B cell (primary cell): ENCODE measurements at regions not wholly inside any gene's neighbourhood (a gene's known extent, or its start where the extent isn't known, plus 50 kb on each side); places are given as distances from the start of the nearest gene placed in this dataset.

Source experiments
- ATAC-seq: fragments of 200-7000 bp; cut with Tn5 transposase; one replicate; pipeline ENCODE4 v1.10.0; 2021; ENCODE audit warnings: low read depth, mild to moderate bottlenecking, moderate number of reproducible peaks, moderate library complexity
- CTCF ChIA-PET: fragments of 350-600 bp; sonication (Branson Sonifier 250); formaldehyde crosslinking; loops from one replicate; lab custom pipeline; 2021; ENCODE audit warnings: antibody characterized with exemption, inconsistent platforms; lab: Charles Lee
- POLR2A ChIA-PET: fragments of 350-600 bp; sonication (Branson Sonifier 250); formaldehyde crosslinking; loops from one replicate; lab custom pipeline; 2021; ENCODE audit warnings: antibody characterized with exemption; lab: Charles Lee
- DNase-seq: peaks from one replicate; pipeline ENCODE4 v3.0.0; 2013
- H2AFZ ChIP-seq: 2 replicates; pipeline ENCODE4 v1.6.1; 2012; ENCODE audit warnings: mild to moderate bottlenecking, low read depth, low read length; ENCODE audit not compliant: insufficient read depth, poor library complexity, severe bottlenecking
- H3K27ac ChIP-seq, 2 donors: 1 replicate in 1 of 2; 2 replicates in 1 of 2; pipeline ENCODE4 v1.5.1; 2012 to 2013; ENCODE audit warnings: low read length in 2 of 2, mild to moderate bottlenecking in 2 of 2, moderate library complexity in 1 of 2
- H3K27me3 ChIP-seq, 4 experiments: fragments of 200-600 bp in 1 of 4; sonication (generic) in 1 of 4; replicated peaks in 1 of 4; 1 replicate in 2 of 4; 2 replicates in 2 of 4; pipeline versions ENCODE4 v1.6.1 to v1.7.0; 2013 to 2016; ENCODE audit warnings: low read length in 3 of 4, mild to moderate bottlenecking in 2 of 4, mixed read lengths in 1 of 4, moderate library complexity in 1 of 4; ENCODE audit not compliant: insufficient read depth in 4 of 4, control insufficient read depth in 3 of 4; ENCODE audit errors: control extremely low read depth in 1 of 4
- H3K36me3 ChIP-seq, 2 experiments: replicated peaks in 1 of 2; 1 replicate in 1 of 2; 2 replicates in 1 of 2; pipeline versions ENCODE4 v1.6.1 to v1.7.1; 2013; ENCODE audit warnings: low read length in 1 of 2; ENCODE audit not compliant: insufficient read depth in 2 of 2, control insufficient read depth in 1 of 2; ENCODE audit errors: control extremely low read depth in 1 of 2, extremely low read depth in 1 of 2
- H3K4me1 ChIP-seq, 2 donors: fragments of 200-600 bp in 1 of 2; sonication (generic) in 1 of 2; 1 replicate in 1 of 2; 2 replicates in 1 of 2; pipeline versions ENCODE4 v1.5.1 to v1.6.1; 2013 to 2017; ENCODE audit warnings: low read length in 2 of 2; ENCODE audit not compliant: control insufficient read depth in 2 of 2, insufficient read depth in 2 of 2
- H3K4me2 ChIP-seq: replicated peaks from 2 replicates; pipeline ENCODE3; 2012; ENCODE audit warnings: mild to moderate bottlenecking, low read depth, low read length; ENCODE audit not compliant: poor library complexity, severe bottlenecking
- H3K4me3 ChIP-seq, 5 experiments: fragments of 200-600 bp in 1 of 5; sonication (generic) in 1 of 5; 1 replicate in 3 of 5; 2 replicates in 2 of 5; pipeline versions ENCODE4 v1.5.1 to v1.7.0; 2011 to 2016; ENCODE audit warnings: low read length in 4 of 5, mild to moderate bottlenecking in 4 of 5, low read depth in 2 of 5, control low read depth in 1 of 5, moderate library complexity in 1 of 5; ENCODE audit not compliant: insufficient read depth in 1 of 5; ENCODE audit errors: control extremely low read depth in 1 of 5, extremely low read depth in 1 of 5
- H3K79me2 ChIP-seq: fragments of 200-600 bp; sonication (generic); one replicate; pipeline ENCODE4 v1.6.0; 2016; ENCODE audit warnings: low read length; ENCODE audit not compliant: control insufficient read depth, insufficient read depth
- H3K9ac ChIP-seq: fragments of 200-600 bp; sonication (generic); 2 replicates; pipeline ENCODE4 v1.6.1; 2017; ENCODE audit warnings: mild to moderate bottlenecking, low read length, moderate library complexity
- H3K9me3 ChIP-seq, 3 donors: one replicate each; pipeline versions ENCODE4 v1.6.1 to v1.7.1; 2013; ENCODE audit warnings: low read length in 2 of 3; ENCODE audit not compliant: control insufficient read depth in 2 of 3, insufficient read depth in 1 of 3; ENCODE audit errors: control extremely low read depth in 1 of 3
- H4K20me1 ChIP-seq: 2 replicates; pipeline ENCODE4 v1.6.0; 2012; ENCODE audit warnings: mild to moderate bottlenecking, low read length; ENCODE audit not compliant: insufficient read depth, control insufficient read depth, poor library complexity, severe bottlenecking
- H3K27ac Mint-ChIP-seq: one replicate; pipeline ENCODE4 v1.8.0; 2021; ENCODE audit warnings: mixed read lengths
- H3K27me3 Mint-ChIP-seq: one replicate; pipeline ENCODE4 v1.8.0; 2021; ENCODE audit warnings: mixed read lengths
- H3K4me1 Mint-ChIP-seq: one replicate; pipeline ENCODE4 v1.8.0; 2021; ENCODE audit warnings: mixed read lengths
- H3K4me3 Mint-ChIP-seq: one replicate; pipeline ENCODE4 v1.8.0; 2021; ENCODE audit warnings: mixed read lengths
- H3K9me3 Mint-ChIP-seq: one replicate; pipeline ENCODE4 v1.8.0; 2022; ENCODE audit warnings: mixed read lengths; ENCODE audit not compliant: insufficient read depth
- EZH2 ChIP-seq: IDR thresholded peaks from 2 replicates; pipeline ENCODE4 v1.6.1; 2012; ENCODE audit warnings: borderline replicate concordance, low read depth, mild to moderate bottlenecking, moderate library complexity, low read length; ENCODE audit not compliant: insufficient read depth, poor library complexity, severe bottlenecking
- WGBS: methylation state at CpG from one replicate; pipeline ENCODE4 v1.1.5; 2013; ENCODE audit warnings: missing lambda C conversion rate; ENCODE audit not compliant: insufficient coverage; 5-methylcytosine and 5-hydroxymethylcytosine counted together
- intact Hi-C: fragments of 100-400 bp; cut with micrococcal nuclease; formaldehyde crosslinking; loops from one replicate; pipeline ENCODE4 v1.10.0; 2022
- TF ChIP-seq, protein P1 (sequence below): fragments of 200-600 bp; IDR thresholded peaks from one replicate; pipeline ENCODE4 v1.8.0; 2022; ENCODE audit warnings: antibody characterized with exemption, mild to moderate bottlenecking

GRCh38 chr2:234845602-234846590, 105.9 kb upstream of the SH3BP4 start:
- no peak for TF ChIP-seq EZH2
- TF ChIP-seq, protein P1, sequence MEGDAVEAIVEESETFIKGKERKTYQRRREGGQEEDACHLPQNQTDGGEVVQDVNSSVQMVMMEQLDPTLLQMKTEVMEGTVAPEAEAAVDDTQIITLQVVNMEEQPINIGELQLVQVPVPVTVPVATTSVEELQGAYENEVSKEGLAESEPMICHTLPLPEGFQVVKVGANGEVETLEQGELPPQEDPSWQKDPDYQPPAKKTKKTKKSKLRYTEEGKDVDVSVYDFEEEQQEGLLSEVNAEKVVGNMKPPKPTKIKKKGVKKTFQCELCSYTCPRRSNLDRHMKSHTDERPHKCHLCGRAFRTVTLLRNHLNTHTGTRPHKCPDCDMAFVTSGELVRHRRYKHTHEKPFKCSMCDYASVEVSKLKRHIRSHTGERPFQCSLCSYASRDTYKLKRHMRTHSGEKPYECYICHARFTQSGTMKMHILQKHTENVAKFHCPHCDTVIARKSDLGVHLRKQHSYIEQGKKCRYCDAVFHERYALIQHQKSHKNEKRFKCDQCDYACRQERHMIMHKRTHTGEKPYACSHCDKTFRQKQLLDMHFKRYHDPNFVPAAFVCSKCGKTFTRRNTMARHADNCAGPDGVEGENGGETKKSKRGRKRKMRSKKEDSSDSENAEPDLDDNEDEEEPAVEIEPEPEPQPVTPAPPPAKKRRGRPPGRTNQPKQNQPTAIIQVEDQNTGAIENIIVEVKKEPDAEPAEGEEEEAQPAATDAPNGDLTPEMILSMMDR = no peak
- ATAC-seq (no peak), DNase-seq (no peak)
- intact Hi-C loops = no loop called here
- CTCF ChIA-PET = no interaction called here
- no peaks in the 10 kb centered on the region for H4K20me1 ChIP-seq
- peaks cover 37% of the 10 kb centered on the region for H3K27me3 Mint-ChIP-seq
- H3K9me3 Mint-ChIP-seq = no peaks in the 10 kb centered on the region
- H3K4me1 ChIP-seq = no peaks in the 10 kb centered on the region
- no peaks in the 10 kb centered on the region for H3K27me3 ChIP-seq
- H3K9ac ChIP-seq = no peak overlapping the region
- no peak overlapping the region for H3K4me2 ChIP-seq
- H3K79me2 ChIP-seq = no peaks in the 10 kb centered on the region
- WGBS = 96% methylated on average over 6 of the region's 10 CpGs
- no peak overlapping the region for H3K27ac ChIP-seq
- H3K36me3 ChIP-seq = no peaks in the 10 kb centered on the region
- no peak overlapping the region for H3K4me3 Mint-ChIP-seq
- H3K9me3 ChIP-seq = no peaks in the 10 kb centered on the region
- POLR2A ChIA-PET = no interaction called here
- H3K4me1 Mint-ChIP-seq = no peaks in the 10 kb centered on the region
- H2AFZ ChIP-seq = no peak overlapping the region
- H3K27ac Mint-ChIP-seq = no peak overlapping the region
- no peak overlapping the region for H3K4me3 ChIP-seq

DNA sequence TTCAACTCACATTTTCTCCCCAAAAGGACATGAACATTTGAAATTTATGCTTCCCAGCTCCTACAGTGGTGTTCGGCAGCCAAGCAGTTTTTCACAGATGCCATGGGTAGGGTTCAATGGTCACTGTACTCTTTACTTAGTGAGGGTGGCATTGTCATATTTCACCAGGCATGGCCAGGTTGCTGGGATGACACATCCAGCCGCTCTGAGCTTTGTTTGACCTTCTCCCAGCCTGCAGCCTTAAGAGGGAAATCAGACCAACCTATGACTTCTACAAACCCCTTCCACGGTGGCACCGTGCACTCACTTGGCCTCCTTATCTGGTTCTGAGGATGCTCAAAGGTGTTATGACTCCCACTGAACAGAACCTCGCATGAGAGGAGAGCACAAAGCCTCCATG, 108.4 kb upstream of the SH3BP4 start:
- Histone ChIP-seq H3K27me3 (peaks cover 0 to 4% (median 0%) of the 10 kb centered on the region in 4 experiments), H3K36me3 (no peaks in the 10 kb centered on the region), H3K4me1 (no peaks in the 10 kb centered on the region), H4K20me1 (no peaks in the 10 kb centered on the region), H3K4me2 (no peak overlapping the region), H3K4me3 (no peak overlapping the region), H3K27ac (no peak overlapping the region), H3K9me3 (no peaks in the 10 kb centered on the region), H2AFZ (no peak overlapping the region), H3K9ac (no peak overlapping the region), H3K79me2 (no peaks in the 10 kb centered on the region)
- H3K4me1 Mint-ChIP-seq = no peaks in the 10 kb centered on the region
- intact Hi-C loops = no loop called here
- H3K27me3 Mint-ChIP-seq = peaks cover 28% of the 10 kb centered on the region
- H3K27ac Mint-ChIP-seq = no peak overlapping the region
- H3K9me3 Mint-ChIP-seq = no peaks in the 10 kb centered on the region
- ATAC-seq (no peak), DNase-seq (no peak)
- CTCF ChIA-PET = no interaction called here
- TF ChIP-seq EZH2 = no peak
- TF ChIP-seq, protein P1 = no peak
- no peak overlapping the region for H3K4me3 Mint-ChIP-seq
- POLR2A ChIA-PET = no interaction called here
- WGBS = 96% methylated on average over 4 of the region's 5 CpGs
